ENCODE measurements at regions not wholly inside any gene's neighbourhood (a gene's known extent, or its start where the extent isn't known, plus 50 kb on each side); places are given as distances from the start of the nearest gene placed in this dataset.

DNA sequence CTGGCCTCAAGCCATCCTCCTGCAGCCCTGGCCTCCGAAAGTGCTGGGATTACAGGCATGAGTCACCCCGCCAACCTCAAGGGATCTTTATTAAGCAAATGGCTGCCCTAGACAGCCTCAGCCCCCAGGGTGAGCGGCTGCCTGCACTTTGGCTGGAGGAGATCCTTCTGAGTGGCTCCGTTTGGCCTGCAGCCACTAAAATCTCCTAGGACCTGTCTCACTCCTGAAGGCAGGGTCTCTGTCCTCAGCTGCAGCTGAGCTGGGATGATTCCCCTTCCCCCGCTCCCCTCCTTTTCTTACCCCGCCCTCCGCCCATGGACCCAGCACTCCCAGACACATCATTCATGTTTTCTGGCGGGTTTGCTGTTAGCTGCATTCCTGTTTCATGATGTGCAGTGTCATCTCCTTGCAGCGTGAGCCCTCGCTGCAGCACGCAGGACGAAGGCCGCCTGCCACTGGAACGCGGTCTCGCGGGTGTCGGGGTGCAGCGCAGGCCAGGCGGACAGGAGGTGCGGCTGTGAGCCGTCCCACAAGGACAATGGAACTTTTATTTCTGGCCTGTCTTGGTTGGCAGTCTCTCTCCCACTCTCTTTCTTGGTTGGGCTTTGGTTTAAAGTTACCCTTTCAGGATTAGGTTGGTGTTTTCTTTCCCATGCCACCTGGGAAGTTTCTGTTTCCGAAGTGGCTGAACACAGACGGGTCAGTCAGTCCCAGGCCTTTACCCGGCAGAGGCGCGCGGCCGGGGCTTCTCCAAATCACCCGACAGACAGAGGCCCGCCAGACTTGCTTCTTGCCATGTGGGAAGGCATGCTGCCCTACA lies 137.1 kb downstream of the FOXD1 start:
- POLR2A ChIA-PET = no interaction called here
- CTCF ChIA-PET = no interaction called here
- TF ChIP-seq, protein P1, sequence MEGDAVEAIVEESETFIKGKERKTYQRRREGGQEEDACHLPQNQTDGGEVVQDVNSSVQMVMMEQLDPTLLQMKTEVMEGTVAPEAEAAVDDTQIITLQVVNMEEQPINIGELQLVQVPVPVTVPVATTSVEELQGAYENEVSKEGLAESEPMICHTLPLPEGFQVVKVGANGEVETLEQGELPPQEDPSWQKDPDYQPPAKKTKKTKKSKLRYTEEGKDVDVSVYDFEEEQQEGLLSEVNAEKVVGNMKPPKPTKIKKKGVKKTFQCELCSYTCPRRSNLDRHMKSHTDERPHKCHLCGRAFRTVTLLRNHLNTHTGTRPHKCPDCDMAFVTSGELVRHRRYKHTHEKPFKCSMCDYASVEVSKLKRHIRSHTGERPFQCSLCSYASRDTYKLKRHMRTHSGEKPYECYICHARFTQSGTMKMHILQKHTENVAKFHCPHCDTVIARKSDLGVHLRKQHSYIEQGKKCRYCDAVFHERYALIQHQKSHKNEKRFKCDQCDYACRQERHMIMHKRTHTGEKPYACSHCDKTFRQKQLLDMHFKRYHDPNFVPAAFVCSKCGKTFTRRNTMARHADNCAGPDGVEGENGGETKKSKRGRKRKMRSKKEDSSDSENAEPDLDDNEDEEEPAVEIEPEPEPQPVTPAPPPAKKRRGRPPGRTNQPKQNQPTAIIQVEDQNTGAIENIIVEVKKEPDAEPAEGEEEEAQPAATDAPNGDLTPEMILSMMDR (IDR thresholded peaks at IDR 0.05) = no peak
- intact Hi-C loops (cut with micrococcal nuclease) = no loop called here
- Mint-ChIP-seq H3K36me3 (ENCODE audit: low read depth) (no peaks in the 10 kb centered on the region), H3K4me1 (peaks cover 2% of the 10 kb centered on the region), H3K27me3 (peaks cover 48% of the 10 kb centered on the region), H3K27ac (no peak overlapping the region), H3K4me3 (no peak overlapping the region), H3K9me3 (no peaks in the 10 kb centered on the region)
- DNase-seq (no peak), ATAC-seq (ENCODE audit: low read depth) (no peak)

DNA sequence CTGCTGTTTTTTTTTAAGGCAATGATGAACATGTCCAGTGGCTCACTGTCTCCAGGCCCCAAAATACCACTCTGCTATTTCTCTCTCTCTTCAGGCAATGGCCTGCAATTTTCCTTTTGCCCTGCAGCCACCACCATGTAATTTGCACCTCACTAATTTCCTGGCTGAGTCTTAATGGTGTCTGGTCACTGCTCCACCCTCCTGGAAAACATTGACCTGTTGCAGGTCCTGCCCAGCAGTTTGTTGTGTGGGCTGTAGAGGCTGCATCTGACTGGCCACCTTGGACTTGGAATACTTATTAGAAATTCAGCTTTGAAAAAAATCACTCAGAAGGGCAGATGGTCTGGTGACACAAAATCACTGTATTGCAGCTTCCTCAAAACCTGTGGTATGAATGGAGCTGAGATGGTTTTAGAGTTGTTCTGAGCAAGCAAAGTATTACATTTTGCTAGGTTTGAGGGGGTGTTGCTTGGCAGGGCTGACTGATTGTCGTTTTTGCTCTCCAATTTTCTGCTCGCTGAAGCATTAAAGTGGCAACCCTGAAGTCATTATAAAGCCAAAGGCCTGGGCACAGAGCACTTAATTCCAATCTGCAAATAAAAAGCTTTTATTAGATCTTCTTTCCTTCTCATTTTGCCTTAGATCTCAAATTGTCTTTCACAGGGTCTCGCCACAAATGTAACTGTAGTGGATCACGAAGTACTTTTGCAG lies 134.8 kb downstream of the TMEM174 start:
- ChIA-PET POLR2A (no interaction called here), CTCF (no interaction called here)
- peaks cover 57% of the 10 kb centered on the region for H3K27me3 Mint-ChIP-seq
- DNase-seq (no peak), ATAC-seq (ENCODE audit: low read depth) (no peak)
- H3K36me3 Mint-ChIP-seq (ENCODE audit: low read depth) = no peaks in the 10 kb centered on the region
- H3K4me3 Mint-ChIP-seq = no peak overlapping the region
- no peak overlapping the region for H3K27ac Mint-ChIP-seq
- H3K4me1 Mint-ChIP-seq = peaks cover 8% of the 10 kb centered on the region
- intact Hi-C loops (cut with micrococcal nuclease) = no loop called here
- no peaks in the 10 kb centered on the region for H3K9me3 Mint-ChIP-seq
- TF ChIP-seq, protein P1 (IDR thresholded peaks at IDR 0.05) = no peak

DNA sequence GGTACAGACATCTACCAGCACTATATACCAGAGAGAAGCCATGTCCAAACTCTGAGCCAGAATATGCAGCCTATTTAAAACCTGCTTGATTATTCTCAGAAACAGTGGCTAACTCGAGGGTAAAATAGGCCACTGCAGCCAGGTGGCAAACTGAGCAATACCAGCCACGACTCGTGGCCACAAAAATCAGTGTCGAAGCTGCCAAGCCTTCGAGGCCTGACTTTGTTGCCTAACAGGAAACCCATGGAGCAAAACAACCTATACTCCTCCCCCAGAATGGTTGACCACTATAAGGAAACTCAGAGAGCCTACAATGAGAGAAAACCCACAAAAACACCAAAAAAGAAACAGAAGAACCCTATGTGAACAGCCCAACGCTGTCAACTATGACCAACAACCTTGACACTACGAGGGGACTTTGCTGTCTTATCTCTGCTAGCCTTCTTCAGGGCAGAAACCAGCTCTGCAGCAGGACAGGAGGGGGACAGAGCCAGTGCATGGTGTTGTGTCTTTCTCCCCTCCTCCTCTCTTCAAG lies 133.8 kb downstream of the TMEM174 start:
- H3K4me3 Mint-ChIP-seq = no peak overlapping the region

DNA sequence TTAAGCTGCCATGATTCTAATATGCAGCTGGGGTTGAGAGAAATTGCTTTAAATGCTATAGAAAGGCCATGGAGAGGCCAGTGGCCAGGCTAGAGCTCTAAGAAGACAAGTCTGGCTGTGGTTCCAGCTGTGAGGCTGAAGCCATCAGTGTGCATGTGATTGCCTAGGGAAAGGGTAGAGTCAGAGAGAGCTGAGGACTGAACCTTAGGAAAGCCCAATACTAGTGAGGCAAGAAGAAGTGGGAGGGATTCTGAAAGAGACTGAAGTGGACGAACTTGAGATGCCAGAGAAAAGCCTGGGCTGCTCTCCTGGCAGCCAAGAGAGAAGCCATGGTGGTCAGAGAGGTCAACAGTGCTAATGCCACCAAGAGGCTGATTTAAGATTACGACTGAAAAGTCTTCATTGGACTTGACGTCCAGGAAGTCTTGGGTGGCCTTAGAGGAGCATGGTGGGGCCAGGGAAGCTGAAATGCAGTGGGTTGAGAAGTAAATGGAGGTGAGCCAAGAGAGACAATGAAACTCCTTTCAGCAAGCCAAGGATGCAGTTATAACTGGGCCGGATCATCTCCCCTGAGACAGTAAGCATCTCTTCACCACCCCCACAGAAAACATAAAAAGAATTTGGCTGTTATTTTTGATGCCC lies 133.2 kb downstream of the TMEM174 start:
- no peak overlapping the region for H3K4me3 Mint-ChIP-seq
- DNase-seq (no peak), ATAC-seq (ENCODE audit: low read depth) (no peak)
- no peaks in the 10 kb centered on the region for H3K9me3 Mint-ChIP-seq
- no peak overlapping the region for H3K27ac Mint-ChIP-seq
- intact Hi-C loops (cut with micrococcal nuclease) = no loop called here
- H3K27me3 Mint-ChIP-seq = peaks cover 58% of the 10 kb centered on the region
- ChIA-PET POLR2A (no interaction called here), CTCF (no interaction called here)
- H3K4me1 Mint-ChIP-seq = peaks cover 7% of the 10 kb centered on the region
- H3K36me3 Mint-ChIP-seq (ENCODE audit: low read depth) = no peaks in the 10 kb centered on the region
- TF ChIP-seq, protein P1 (IDR thresholded peaks at IDR 0.05) = no peak

More for the DNA sequence above, 133.8 kb downstream of the TMEM174 start:
- ATAC-seq (ENCODE audit: low read depth) = no peak
- H3K27me3 Mint-ChIP-seq = peaks cover 58% of the 10 kb centered on the region
- TF ChIP-seq, protein P1 (IDR thresholded peaks at IDR 0.05) = no peak
- H3K9me3 Mint-ChIP-seq = no peaks in the 10 kb centered on the region
- no peak for DNase-seq
- H3K27ac Mint-ChIP-seq = no peak overlapping the region
- no peaks in the 10 kb centered on the region for H3K36me3 Mint-ChIP-seq (ENCODE audit: low read depth)
- intact Hi-C loops (cut with micrococcal nuclease) = no loop called here
- POLR2A ChIA-PET = no interaction called here
- H3K4me1 Mint-ChIP-seq = peaks cover 9% of the 10 kb centered on the region
- CTCF ChIA-PET = no interaction called here

DNA sequence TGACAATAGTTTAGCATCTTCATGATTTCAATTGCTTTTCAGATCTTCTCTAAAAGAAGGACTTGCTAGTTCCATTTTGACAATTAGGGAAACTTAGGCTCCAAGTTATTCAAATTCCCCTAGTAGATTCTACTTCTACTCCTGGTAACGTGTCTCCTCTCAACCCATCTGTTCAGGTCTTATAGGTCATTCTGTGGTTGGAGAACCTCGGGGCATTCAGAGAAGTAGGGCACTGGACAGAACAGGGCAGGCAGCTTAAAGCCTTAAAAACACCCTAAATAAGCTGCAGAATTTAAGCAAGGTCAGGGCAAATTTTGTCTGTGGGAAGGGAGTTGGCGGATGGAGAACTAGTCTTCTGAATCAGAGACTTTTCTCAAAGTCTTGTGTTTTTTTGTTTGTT lies 132.4 kb downstream of the TMEM174 start:
- H3K9me3 Mint-ChIP-seq = no peaks in the 10 kb centered on the region
- no peak for DNase-seq
- ChIA-PET CTCF (no interaction called here), POLR2A (no interaction called here)
- no peak for ATAC-seq (ENCODE audit: low read depth)
- TF ChIP-seq, protein P1 (IDR thresholded peaks at IDR 0.05) = no peak
- H3K4me3 Mint-ChIP-seq = no peak overlapping the region
- H3K27me3 Mint-ChIP-seq = peaks cover 65% of the 10 kb centered on the region
- no peaks in the 10 kb centered on the region for H3K36me3 Mint-ChIP-seq (ENCODE audit: low read depth)
- H3K4me1 Mint-ChIP-seq = peaks cover 7% of the 10 kb centered on the region
- intact Hi-C loops (cut with micrococcal nuclease) = no loop called here
- H3K27ac Mint-ChIP-seq = no peak overlapping the region

Measured in activated B cell treated with CpG ODN at 0.5 μM for 24 hours (primary cell).